ENCODE measurements at regions not wholly inside any gene's neighbourhood (a gene's known extent, or its start where the extent isn't known, plus 50 kb on each side); places are given as distances from the start of the nearest gene placed in this dataset.

- no peaks in the 10 kb centered on the region for H3K9me3 Mint-ChIP-seq
Measured at GRCh38 chr3:34020170-34020569, 221.7 kb downstream of the PDCD6IP start.

GRCh38 chr3:34020726-34021680 is 222.6 kb downstream of the PDCD6IP start:
- no peak for DNase-seq
- no peak overlapping the region for H3K4me3 Mint-ChIP-seq
- TF ChIP-seq, protein P1, sequence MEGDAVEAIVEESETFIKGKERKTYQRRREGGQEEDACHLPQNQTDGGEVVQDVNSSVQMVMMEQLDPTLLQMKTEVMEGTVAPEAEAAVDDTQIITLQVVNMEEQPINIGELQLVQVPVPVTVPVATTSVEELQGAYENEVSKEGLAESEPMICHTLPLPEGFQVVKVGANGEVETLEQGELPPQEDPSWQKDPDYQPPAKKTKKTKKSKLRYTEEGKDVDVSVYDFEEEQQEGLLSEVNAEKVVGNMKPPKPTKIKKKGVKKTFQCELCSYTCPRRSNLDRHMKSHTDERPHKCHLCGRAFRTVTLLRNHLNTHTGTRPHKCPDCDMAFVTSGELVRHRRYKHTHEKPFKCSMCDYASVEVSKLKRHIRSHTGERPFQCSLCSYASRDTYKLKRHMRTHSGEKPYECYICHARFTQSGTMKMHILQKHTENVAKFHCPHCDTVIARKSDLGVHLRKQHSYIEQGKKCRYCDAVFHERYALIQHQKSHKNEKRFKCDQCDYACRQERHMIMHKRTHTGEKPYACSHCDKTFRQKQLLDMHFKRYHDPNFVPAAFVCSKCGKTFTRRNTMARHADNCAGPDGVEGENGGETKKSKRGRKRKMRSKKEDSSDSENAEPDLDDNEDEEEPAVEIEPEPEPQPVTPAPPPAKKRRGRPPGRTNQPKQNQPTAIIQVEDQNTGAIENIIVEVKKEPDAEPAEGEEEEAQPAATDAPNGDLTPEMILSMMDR (IDR thresholded peaks at IDR 0.05), result no peak
- H3K27me3 Mint-ChIP-seq (ENCODE audit: insufficient read depth), result peaks cover 11% of the 10 kb centered on the region
- no peak overlapping the region for H3K27ac Mint-ChIP-seq
- no peaks in the 10 kb centered on the region for H3K9me3 Mint-ChIP-seq
- no peaks in the 10 kb centered on the region for H3K36me3 Mint-ChIP-seq (ENCODE audit: low read depth)
- peaks cover 5% of the 10 kb centered on the region; the same call in 1 of the 2 replicates for H3K4me1 Mint-ChIP-seq (ENCODE audit: low read depth)

More at GRCh38 chr3:34020170-34020569, 221.7 kb downstream of the PDCD6IP start:
- DNase-seq, result no peak
- TF ChIP-seq, protein P1 (IDR thresholded peaks at IDR 0.05), result no peak
- Mint-ChIP-seq H3K27ac (no peak overlapping the region), H3K36me3 (ENCODE audit: low read depth) (no peaks in the 10 kb centered on the region), H3K4me3 (no peak overlapping the region), H3K27me3 (ENCODE audit: insufficient read depth) (peaks cover 11% of the 10 kb centered on the region; the same call in 1 of the 2 replicates), H3K4me1 (ENCODE audit: low read depth) (peaks cover 5% of the 10 kb centered on the region; the same call in 1 of the 2 replicates)

DNA sequence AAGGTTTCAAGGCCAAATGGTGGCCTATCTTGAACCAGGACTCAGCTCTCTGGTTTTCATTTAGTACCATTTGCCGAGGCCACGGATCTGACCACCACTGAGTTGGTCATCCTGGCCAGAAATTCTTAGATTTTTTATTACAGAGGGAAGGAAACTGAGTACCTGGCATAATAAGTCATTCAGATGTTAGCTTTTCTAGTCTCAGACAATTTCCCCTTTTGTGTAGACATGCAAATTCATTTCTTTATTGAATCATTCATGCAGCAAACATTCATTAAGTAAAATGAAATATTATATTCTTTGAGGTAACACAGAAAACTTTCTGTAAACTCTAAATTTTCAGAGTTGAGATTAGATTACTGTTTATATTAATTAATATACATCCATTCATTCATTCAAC is 223.7 kb downstream of the PDCD6IP start:
- Mint-ChIP-seq H3K27ac (no peak overlapping the region), H3K27me3 (ENCODE audit: insufficient read depth) (peaks cover 11% of the 10 kb centered on the region), H3K36me3 (ENCODE audit: low read depth) (no peaks in the 10 kb centered on the region), H3K4me3 (no peak overlapping the region), H3K4me1 (ENCODE audit: low read depth) (peaks cover under 1% of the 10 kb centered on the region; the same call in 1 of the 2 replicates), H3K9me3 (no peaks in the 10 kb centered on the region)
- DNase-seq, result no peak
- TF ChIP-seq, protein P1 (IDR thresholded peaks at IDR 0.05), result no peak

DNA sequence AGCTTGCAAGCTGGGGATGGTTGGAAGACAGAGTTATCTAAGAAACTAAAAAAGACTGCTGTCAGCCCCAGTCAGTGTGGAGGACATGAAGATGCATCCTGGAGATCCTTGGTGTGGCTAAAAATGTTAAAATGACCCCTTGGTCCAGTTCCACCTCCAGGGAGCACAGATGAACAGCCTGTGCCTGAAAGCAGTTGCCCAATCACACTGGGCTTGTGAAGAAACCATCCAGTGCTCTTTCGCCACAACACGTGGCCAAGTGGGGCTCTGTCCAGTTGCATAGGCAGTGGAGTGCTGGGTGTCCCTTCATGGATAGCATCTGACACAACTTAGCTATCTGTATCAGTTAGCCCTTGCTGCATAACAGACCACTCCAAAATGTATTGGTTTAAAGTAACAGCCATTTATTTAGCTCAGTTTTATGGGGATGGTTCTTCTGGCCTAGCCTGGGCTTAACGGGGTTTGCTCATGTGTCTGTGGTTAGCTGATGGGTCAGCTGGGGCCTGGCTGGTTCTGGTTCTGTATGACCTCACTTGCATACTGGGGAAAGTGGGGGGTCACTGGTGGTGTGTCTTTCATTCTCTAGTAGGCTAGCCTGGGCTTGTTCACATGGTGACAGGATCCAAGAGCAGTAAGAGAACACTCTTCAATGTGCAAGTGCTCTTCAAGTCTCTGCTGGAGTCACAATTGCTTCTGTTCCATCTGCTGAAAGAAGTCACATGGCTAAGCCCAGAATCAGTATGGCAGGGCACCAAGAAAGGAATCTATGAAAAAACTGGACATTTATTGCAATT is 226.2 kb downstream of the PDCD6IP start:
- H3K27ac Mint-ChIP-seq, result no peak overlapping the region
- TF ChIP-seq, protein P1 (IDR thresholded peaks at IDR 0.05), result no peak
- no peaks in the 10 kb centered on the region for H3K36me3 Mint-ChIP-seq (ENCODE audit: low read depth)
- no peak for DNase-seq
- H3K4me1 Mint-ChIP-seq (ENCODE audit: low read depth), result no peaks in the 10 kb centered on the region
- H3K4me3 Mint-ChIP-seq, result no peak overlapping the region
- peaks cover 7% of the 10 kb centered on the region for H3K27me3 Mint-ChIP-seq (ENCODE audit: insufficient read depth)
- no peaks in the 10 kb centered on the region for H3K9me3 Mint-ChIP-seq

- TF ChIP-seq, protein P1 (IDR thresholded peaks at IDR 0.05), result no peak
- Mint-ChIP-seq H3K4me1 (ENCODE audit: low read depth) (no peaks in the 10 kb centered on the region), H3K36me3 (ENCODE audit: low read depth) (no peaks in the 10 kb centered on the region), H3K27ac (no peak overlapping the region), H3K9me3 (no peaks in the 10 kb centered on the region), H3K4me3 (no peak overlapping the region), H3K27me3 (ENCODE audit: insufficient read depth) (no peaks in the 10 kb centered on the region; the same call in 1 of the 2 replicates)
- DNase-seq, result no peak
Measured at GRCh38 chr3:34033839-34034238, 235.4 kb downstream of the PDCD6IP start.
